ENCODE measurements at regions not wholly inside any gene's neighbourhood (a gene's known extent, or its start where the extent isn't known, plus 50 kb on each side); places are given as distances from the start of the nearest gene placed in this dataset.

GRCh38 chrX:117053260-117053659, 590.5 kb upstream of the CT83 start:
- TF ChIP-seq CTCF (conservative IDR thresholded peaks at IDR 0.05): no peak
- TF ChIP-seq EZH2 (IDR thresholded peaks at IDR 0.05; ENCODE audit: low read depth): no peak
